ENCODE measurements at regions not wholly inside any gene's neighbourhood (a gene's known extent, or its start where the extent isn't known, plus 50 kb on each side); places are given as distances from the start of the nearest gene placed in this dataset.

GRCh38 chr9:22211588-22212360 is 202.7 kb upstream of the CDKN2B start (continued):
- TF ChIP-seq MAX (IDR thresholded peaks at IDR 0.05; ENCODE audit: low read depth, low read length), result no peak
- TF ChIP-seq NR2C1 (IDR thresholded peaks at IDR 0.05), result no peak
- TF ChIP-seq EP300 (IDR thresholded peaks at IDR 0.05; ENCODE audit: borderline replicate concordance in 1 of 2, control insufficient read depth in 1 of 2, low read depth in 2 of 2, low read length in 2 of 2), result no peak

GRCh38 chr9:22214021-22214420 is 204.9 kb upstream of the CDKN2B start:
- 68% methylated on average over 2 of the region's 3 CpGs for WGBS (ENCODE audit: insufficient coverage, insufficient replicate concordance, low lambda C conversion rate, missing lambda C conversion rate)
- intact Hi-C loops (cut with micrococcal nuclease; ENCODE audit: unreplicated experiment), result no loop called here
- TF ChIP-seq YY1 (IDR thresholded peaks at IDR 0.05; ENCODE audit: low read depth, low read length) (no peak), STAT3 (IDR thresholded peaks at IDR 0.05; ENCODE audit: low read depth, low read length) (no peak), DPF2 (IDR thresholded peaks at IDR 0.05) (no peak), ZBTB40 (IDR thresholded peaks at IDR 0.05; ENCODE audit: borderline replicate concordance) (no peak), RCOR1 (conservative IDR thresholded peaks at IDR 0.05; ENCODE audit: low read depth, low read length) (no peak), MLLT1 (IDR thresholded peaks at IDR 0.05) (no peak), POLR2A (IDR thresholded peaks at IDR 0.05; ENCODE audit: low read depth, low read length) (no peak), ZBTB4 (CRISPR knock-in tag; IDR thresholded peaks at IDR 0.05) (no peak), BRCA1 (IDR thresholded peaks at IDR 0.05; ENCODE audit: low read depth, low read length) (no peak)

More at GRCh38 chr9:22214021-22214420, 204.9 kb upstream of the CDKN2B start:
- H3K27me3 ChIP-seq (replicated peaks in 1 of 2; ENCODE audit: control insufficient read depth in 2 of 2, insufficient read depth in 2 of 2, low read length in 1 of 2), result no peaks in the 10 kb centered on the region
- no peak overlapping the region for H3K27ac ChIP-seq (ENCODE audit: control insufficient read depth, insufficient read depth)
- BruUV-seq (replicated peaks), result no TSS peak
- no peak overlapping the region for H2AFZ ChIP-seq (ENCODE audit: control insufficient read depth, low read depth, low read length)
- ChIA-PET SMC1A (ENCODE audit: uncharacterized antibody, unreplicated experiment) (no interaction called here), RAD21 (ENCODE audit: unreplicated experiment) (interaction anchor here (0.6 kb wide), 1 partner anchor 793 kb away, joined by 4 read pairs; no protein-coding TSS in a partner anchor), CTCF (interaction anchor here (0.7 to 1.7 kb wide), 3 partner anchors 402 to 1019 kb away, joined by 3 read pairs; no protein-coding TSS in a partner anchor), POLR2A (no interaction called here)
- no peak overlapping the region for H3K4me3 ChIP-seq
- no peaks in the 10 kb centered on the region for H3K4me1 ChIP-seq (ENCODE audit: control insufficient read depth, insufficient read depth, low read length)
- no peak overlapping the region for H3K4me2 ChIP-seq (ENCODE audit: control insufficient read depth, insufficient read depth)
- H3K36me3 ChIP-seq (ENCODE audit: control insufficient read depth in 2 of 2, insufficient read depth in 2 of 2, low read length in 1 of 2), result no peaks in the 10 kb centered on the region
- no peaks in the 10 kb centered on the region for H3K9me3 ChIP-seq (replicated peaks; ENCODE audit: control insufficient read depth, insufficient read depth, low read length)
- ATAC-seq, result no peak
- H3K9ac ChIP-seq (ENCODE audit: control insufficient read depth, insufficient read depth, low read length), result no peak overlapping the region
- no peaks in the 10 kb centered on the region for H3K79me2 ChIP-seq (ENCODE audit: control insufficient read depth, insufficient read depth, low read length)
- in situ Hi-C loops (cut with MboI), result no loop called here
- no peak for FAIRE-seq
- no peak for DNase-seq (ENCODE audit: low read depth, low spot score)
- H4K20me1 ChIP-seq (ENCODE audit: control insufficient read depth, insufficient read depth), result no peaks in the 10 kb centered on the region
